ENCODE measurements at regions not wholly inside any gene's neighbourhood (a gene's known extent, or its start where the extent isn't known, plus 50 kb on each side); places are given as distances from the start of the nearest gene placed in this dataset.

DNA sequence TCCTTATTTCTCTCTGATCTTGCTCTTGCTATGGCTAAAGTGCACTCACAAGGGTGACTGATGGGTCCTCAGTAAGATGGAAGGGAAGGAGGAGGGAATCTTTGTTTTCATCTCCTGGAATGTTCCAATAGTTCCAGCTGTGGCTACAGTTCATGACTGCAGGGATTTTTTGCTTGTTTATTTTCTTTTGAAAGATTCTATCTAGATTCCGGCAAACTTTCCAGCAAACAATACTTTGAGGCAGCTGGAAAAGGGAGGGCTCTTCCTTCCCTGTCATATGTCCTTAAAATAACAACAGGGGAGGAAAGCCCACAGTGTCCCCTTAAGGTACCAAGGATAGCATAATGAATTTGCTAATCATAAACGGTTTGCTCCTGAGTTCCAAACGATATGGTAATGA is 111.3 kb upstream of the SLC14A2 start:
- no peak for TF ChIP-seq CTCF (conservative IDR thresholded peaks at IDR 0.05; ENCODE audit: low read length)
- TF ChIP-seq EZH2phosphoT487 (IDR thresholded peaks at IDR 0.05; ENCODE audit: borderline replicate concordance, low read depth, low read length): no peak
